GM04504 (cell line): ENCODE measurements at regions not wholly inside any gene's neighbourhood (a gene's known extent, or its start where the extent isn't known, plus 50 kb on each side); places are given as distances from the start of the nearest gene placed in this dataset.

ENCODE experiments used
- DNase-seq: peaks from one replicate; pipeline ENCODE4 v3.0.0-alpha.2; 2012; ENCODE audit warnings: low read depth

DNA sequence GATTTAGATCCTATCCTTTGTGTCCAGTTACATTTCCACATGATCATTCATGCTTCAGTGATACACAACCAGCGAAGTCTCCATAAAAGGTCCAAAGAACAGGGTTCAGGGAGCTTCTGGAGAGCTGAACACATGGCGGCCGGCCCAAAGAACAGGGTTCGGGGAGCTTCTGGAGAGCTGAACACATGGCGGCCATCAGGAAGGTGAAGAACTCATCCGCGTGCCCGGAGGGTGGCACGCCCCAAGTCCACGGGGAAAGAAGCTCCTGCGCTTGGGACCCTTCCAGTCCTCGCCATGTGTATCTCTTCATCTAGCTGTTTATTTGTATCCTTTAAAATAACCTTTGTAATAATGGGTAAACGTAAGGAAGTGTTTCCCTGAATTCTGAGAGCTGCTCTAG lies 91.9 kb upstream of the FLRT2 start:
- DNase-seq, result no peak

- no peak for DNase-seq
Observed at GRCh38 chr14:85438481-85438942, 91.4 kb upstream of the FLRT2 start.

GRCh38 chr14:85439696-85440328 lies 90.1 kb upstream of the FLRT2 start:
- no peak for DNase-seq

- no peak for DNase-seq
Observed at GRCh38 chr14:85441909-85442643, 87.9 kb upstream of the FLRT2 start.

DNA sequence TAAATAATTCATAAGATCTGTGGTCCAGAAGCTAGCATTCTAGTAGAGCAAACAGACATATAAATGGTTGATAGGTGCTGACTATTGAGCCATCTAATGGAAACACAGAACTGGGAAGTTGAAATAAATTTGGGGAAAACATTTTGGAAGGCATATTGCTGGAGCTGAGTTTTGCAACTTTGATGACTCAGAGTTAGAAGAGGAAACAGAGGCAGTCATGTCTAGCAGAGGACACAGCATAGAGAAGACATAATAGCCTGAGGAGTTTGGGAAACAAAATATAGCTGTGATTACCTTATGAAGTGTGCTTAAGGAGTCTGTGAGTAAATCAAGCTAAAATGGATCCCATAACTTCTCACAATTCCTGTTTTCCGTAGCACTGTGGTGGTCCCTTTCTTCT lies 86.9 kb upstream of the FLRT2 start:
- no peak for DNase-seq

GRCh38 chr14:85444635-85445034 lies 85.3 kb upstream of the FLRT2 start:
- DNase-seq, result no peak

DNA sequence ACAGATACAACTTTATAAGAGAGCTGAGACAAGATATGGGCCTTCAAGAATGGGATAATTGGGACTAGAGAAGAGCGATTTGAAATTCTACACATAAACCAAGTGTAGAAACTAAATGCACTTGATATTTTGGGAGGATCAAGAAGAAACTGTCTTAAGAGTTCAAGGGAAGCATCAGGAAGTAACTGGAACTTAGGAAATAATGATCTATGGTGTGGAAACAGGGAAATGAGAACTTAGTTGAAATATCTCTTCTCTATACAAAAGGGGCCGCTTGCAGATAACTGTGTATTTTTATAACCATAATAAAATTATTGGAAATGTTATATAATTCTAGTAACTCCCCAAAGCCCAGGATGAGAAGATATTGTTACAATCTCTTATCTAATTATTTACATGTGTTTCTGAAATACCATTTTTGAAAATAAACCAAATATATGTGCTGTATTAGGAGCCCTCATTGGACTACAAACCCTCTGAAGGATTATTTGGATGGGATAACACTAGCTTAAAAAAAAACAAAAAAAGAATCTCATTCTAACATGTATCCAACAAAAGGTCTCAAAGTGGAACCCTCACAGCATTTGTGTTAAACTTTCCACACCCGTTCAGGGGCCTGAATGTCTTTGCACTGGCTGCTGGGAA lies 84.7 kb upstream of the FLRT2 start:
- DNase-seq, result no peak

DNA sequence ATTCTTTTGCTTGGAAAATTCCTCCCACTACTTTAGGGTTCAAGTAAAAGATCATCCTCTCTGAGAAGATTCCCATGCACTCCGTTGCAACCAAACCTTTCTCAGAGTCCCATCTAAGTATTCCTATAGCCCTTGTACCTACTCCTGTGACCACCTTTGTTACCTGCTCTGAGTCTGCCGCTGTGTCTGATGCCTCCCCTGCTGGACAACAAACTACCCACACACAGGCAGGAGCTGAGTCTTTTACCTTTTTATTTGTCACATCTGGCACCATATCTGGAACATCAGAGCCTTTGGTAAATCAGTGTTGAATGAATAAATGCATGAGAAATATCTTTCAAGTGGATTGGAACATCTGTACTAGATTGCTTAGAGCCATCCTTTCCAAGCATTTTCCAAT lies 82.1 kb upstream of the FLRT2 start:
- DNase-seq, result no peak

DNA sequence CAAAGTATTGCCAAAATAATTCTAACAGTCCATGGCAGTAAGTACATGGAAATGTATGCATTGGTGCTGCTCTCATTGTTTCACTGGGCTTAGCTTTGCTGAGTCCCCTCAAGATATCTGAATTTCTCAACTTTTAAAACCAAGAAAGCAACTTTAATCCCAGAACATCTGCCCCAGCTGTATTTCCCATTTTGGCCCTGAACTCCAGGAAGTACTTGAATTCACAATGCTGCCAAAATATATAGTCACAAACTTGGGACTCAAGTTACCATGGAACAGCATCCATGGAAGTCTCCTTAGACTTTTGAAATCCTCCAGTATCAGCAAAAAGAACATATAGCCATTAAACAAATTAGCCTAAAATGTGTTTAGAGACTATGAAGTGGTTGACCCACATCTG lies 78.5 kb upstream of the FLRT2 start:
- no peak for DNase-seq

DNA sequence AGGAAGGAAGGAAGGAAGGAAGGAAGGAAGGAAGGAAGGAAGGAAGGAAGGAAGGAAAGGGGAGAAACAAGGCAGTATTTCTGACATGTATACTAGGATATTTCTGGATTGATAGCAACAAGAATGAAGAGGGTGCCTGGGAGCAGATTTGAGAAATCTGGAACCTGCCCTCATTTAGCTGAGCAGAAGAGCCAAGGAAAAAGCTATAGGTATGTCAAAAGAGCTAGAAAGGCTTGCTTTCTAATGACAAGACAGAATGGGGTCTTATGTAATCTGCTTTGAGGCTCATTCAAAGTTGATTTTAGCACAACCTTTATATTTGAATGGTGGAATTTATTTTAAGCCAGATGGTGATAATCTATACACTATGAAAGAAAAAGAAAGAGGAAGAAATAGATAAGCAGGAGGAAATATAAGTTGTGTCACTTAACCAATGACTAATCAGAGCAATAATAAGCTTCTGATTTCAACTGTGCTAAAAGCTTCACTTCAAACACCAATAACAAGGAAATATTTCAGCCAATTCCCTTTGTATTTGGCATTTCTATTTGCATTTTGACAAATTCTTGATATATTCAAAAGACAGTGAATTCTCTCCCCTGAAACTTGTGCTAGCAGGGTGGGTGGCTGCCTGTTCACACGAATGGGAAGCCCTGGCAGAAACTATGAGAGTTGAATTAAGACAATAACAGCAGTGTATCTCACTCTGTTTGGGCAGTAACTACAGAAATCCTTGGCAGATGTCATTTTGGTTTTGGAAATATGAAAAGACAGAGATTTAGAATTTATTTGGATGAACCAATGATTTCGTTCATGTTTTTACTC lies 76.3 kb upstream of the FLRT2 start:
- no peak for DNase-seq

DNA sequence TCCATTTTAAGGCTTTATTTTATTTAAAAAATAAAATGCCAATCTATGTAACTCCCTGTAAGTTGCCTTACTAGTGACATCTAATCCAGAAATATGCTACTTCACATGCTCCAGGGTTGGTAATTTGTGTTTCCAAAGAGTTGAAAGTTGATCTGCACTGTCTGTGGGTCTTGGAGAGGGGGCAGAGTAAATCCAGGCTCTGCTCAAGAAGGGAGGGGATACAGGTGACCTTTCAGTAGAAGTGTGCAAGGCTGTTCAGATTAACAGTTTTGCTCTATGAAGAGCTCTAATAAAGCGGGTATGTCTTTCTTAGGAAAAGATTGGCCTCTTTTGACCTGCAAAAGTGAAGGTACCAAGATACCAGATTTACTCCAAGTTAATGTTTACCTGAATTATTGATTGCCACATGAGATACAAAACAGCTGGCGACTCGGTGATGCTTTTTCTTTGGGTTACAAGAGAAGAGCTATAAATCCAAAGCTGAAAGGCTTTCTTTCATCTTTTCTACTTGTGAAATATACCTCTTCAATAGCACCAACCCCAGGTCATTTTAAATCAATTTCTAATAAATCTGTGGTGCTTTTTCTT lies 75.6 kb upstream of the FLRT2 start:
- DNase-seq, result no peak

- DNase-seq, result no peak
Observed at GRCh38 chr14:85459361-85460000, 70.5 kb upstream of the FLRT2 start.

- DNase-seq, result no peak
Observed at GRCh38 chr14:85461432-85462133, 68.4 kb upstream of the FLRT2 start.

DNA sequence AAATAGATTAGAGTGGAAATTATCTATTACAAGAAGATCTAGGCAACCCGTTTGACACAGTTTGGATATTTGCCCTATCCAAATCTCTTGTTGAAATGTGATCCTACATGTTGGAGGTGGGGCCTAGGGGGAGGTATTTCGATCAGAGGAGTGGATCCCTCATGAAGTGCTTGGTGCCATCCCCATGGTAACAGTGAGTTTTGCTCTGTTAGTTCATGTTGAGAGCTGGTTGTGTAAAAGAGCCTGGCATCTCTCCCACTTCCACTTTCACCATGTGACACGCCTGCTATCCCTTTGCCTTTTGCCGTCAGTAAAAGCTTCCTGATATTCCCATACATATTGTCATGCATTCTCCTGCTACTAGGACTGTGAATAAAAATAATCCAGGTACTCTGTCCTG lies 66.4 kb upstream of the FLRT2 start:
- DNase-seq, result no peak

DNA sequence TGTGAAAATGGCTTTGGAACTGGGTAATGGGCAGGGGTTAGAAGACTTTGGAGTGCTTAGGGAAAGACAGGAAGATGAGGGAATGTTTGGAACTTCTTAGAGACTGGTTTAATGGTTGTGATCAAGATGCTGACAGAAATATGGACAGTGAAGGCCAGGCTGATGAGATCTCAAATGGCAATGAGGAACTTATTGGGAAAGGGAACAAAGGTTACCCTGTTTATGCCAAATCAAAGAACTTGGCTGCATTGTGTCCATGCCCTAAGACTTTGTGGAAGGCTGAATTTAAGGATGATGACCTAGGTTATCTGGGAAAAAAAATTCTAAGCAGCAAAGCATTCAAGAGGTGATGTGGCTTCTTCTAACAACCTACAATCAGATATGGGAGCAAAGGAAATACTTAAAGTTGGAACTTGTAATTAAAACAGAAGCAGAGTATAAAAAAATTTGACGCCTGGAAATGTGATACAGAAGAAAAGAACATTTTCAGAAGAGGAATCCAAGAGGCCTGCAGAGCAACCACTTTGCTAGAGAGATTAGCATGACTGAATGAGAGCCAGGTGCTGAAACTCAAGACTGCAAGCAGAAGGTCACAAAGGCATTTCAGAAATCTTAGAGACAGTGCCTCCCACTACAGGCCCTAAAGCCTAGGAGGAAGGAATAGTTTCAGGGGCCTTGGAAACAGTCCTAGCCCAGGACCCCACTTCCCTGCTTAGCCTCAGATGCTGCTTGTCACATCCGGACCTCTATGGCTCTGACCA lies 65.6 kb upstream of the FLRT2 start:
- DNase-seq, result no peak

DNA sequence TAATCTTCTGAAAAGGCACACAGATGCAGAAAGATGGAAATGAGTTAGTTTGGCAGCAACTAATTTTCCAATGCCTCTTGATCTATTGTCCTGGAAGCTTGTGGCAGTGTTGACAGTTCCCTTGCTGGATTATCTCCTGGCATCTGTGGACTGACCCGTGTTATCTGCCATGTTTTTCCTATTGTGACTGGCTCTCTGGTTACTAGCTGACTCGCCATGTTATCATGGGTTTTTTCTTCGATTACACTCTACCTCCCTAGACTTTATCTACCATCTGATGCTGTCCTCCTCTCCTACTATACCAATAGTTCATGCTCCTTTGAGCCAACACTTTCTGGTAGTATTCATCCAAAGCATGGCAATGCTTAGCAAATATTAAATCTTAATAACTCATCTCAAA lies 63.3 kb upstream of the FLRT2 start:
- DNase-seq, result no peak

GRCh38 chr14:85468816-85469215 lies 61.1 kb upstream of the FLRT2 start:
- DNase-seq, result no peak

DNA sequence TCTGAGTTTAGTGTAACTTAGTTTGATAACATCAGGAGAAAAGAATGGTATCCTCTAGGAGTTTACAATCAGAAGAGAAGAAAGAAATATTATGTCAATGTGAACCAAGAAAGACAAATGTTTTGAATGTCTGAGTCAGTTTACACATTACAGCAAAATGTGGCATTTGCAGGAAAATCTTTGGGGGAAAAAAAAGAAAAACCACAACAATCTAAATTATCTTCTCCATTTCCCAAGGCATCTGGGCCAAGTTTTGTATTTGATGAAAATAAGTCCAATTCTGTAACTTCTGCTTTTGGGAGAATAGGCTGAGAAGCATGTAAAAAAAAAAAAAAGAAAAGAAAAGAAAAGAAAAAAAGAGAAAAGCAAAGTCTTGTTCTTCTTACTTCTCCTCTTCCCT lies 58.8 kb upstream of the FLRT2 start:
- peak; percentile 62 for DNase-seq

DNA sequence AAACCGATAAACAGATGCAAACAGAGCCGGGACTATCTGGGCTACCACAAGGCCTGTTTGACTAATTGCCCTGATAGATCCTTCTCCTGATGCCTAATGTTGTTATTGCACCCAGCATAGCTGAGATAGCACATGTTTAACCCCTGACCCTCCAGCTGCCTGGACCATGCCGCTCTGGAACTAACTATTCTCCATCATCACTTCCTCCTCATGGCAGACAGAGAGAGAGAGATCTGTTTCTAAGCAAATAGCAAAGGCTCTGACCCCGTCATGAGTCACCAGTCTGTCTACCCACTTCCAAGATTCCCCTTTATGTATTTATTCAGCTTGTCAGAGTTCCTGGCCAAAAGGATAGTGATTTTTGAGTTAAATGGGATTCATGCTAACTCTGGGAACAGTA lies 58.2 kb upstream of the FLRT2 start:
- DNase-seq, result peak; percentile 57

GRCh38 chr14:85474431-85474830 lies 55.5 kb upstream of the FLRT2 start:
- DNase-seq, result no peak
